ENCODE measurements at regions not wholly inside any gene's neighbourhood (a gene's known extent, or its start where the extent isn't known, plus 50 kb on each side); places are given as distances from the start of the nearest gene placed in this dataset.

GRCh38 chr5:93252165-93252564 lies 328.9 kb downstream of the NR2F1-AS1 start:
- Histone ChIP-seq H3K4me1 (ENCODE audit: control insufficient read depth in 2 of 2, insufficient read depth in 1 of 2, low read depth in 1 of 2, low read length in 2 of 2) (peaks cover 7 to 15% of the 10 kb centered on the region in 2 donors), H3K27me3 (ENCODE audit: control insufficient read depth in 3 of 3, insufficient read depth in 3 of 3, low read depth in 1 of 3, low read length in 3 of 3) (no peaks in the 10 kb centered on the region), H3K36me3 (replicated peaks in 1 of 2; ENCODE audit: control insufficient read depth in 2 of 2, insufficient read depth in 2 of 2, low read length in 2 of 2) (no peaks in the 10 kb centered on the region), H3K23ac (ENCODE audit: low read depth, low read length, poor library complexity) (no peak overlapping the region), H3K4me3 (ENCODE audit: low read length in 2 of 2) (no peak overlapping the region), H2BK120ac (ENCODE audit: low read depth, low read length) (no peak overlapping the region), H3K79me1 (ENCODE audit: low read depth, low read length) (no peaks in the 10 kb centered on the region), H3K4me2 (ENCODE audit: insufficient read depth, low read length, poor library complexity, severe bottlenecking) (no peak overlapping the region), H3K9me3 (replicated peaks in 1 of 2; ENCODE audit: control insufficient read depth in 2 of 2, insufficient read depth in 1 of 2, low read depth in 1 of 2, low read length in 2 of 2) (no peaks in the 10 kb centered on the region), H3K14ac (ENCODE audit: low read length) (no peak overlapping the region), H2BK12ac (ENCODE audit: low read length) (no peak overlapping the region), H2AK5ac (ENCODE audit: low read depth, low read length) (no peak overlapping the region), H2AFZ (ENCODE audit: low read length) (no peak overlapping the region), H3K27ac (replicated peaks; ENCODE audit: low read length) (no peak overlapping the region), H3K4ac (ENCODE audit: low read length) (no peak overlapping the region), H4K91ac (ENCODE audit: low read depth, low read length, poor library complexity) (no peak overlapping the region), H2BK5ac (ENCODE audit: low read length) (no peak overlapping the region), H3K18ac (ENCODE audit: low read length) (no peak overlapping the region), H4K8ac (ENCODE audit: low read depth, low read length) (no peak overlapping the region), H3K9ac (ENCODE audit: low read depth, low read length, poor library complexity) (no peak overlapping the region), H2BK15ac (ENCODE audit: low read length) (no peak overlapping the region)
- DNase-seq (ENCODE audit: low spot score) = no peak
- no CpG with 5 or more reads among the region's 4 CpGs for WGBS, 2 donors (ENCODE audit: extremely low coverage in 2 of 2, insufficient read length in 2 of 2, insufficient replicate concordance in 1 of 2)

- Histone ChIP-seq H3K4me1 (ENCODE audit: control insufficient read depth in 2 of 2, insufficient read depth in 1 of 2, low read depth in 1 of 2, low read length in 2 of 2) (peaks cover 8 to 23% of the 10 kb centered on the region in 2 donors), H3K9me3 (replicated peaks in 1 of 2; ENCODE audit: control insufficient read depth in 2 of 2, insufficient read depth in 1 of 2, low read depth in 1 of 2, low read length in 2 of 2) (no peaks in the 10 kb centered on the region), H3K79me1 (ENCODE audit: low read depth, low read length) (no peaks in the 10 kb centered on the region), H2BK12ac (ENCODE audit: low read length) (no peak overlapping the region), H2AK5ac (ENCODE audit: low read depth, low read length) (no peak overlapping the region), H3K18ac (ENCODE audit: low read length) (no peak overlapping the region), H4K91ac (ENCODE audit: low read depth, low read length, poor library complexity) (no peak overlapping the region), H4K8ac (ENCODE audit: low read depth, low read length) (no peak overlapping the region), H3K36me3 (replicated peaks in 1 of 2; ENCODE audit: control insufficient read depth in 2 of 2, insufficient read depth in 2 of 2, low read length in 2 of 2) (no peaks in the 10 kb centered on the region), H3K4ac (ENCODE audit: low read length) (no peak overlapping the region), H2BK15ac (ENCODE audit: low read length) (no peak overlapping the region), H3K14ac (ENCODE audit: low read length) (no peak overlapping the region), H3K9ac (ENCODE audit: low read depth, low read length, poor library complexity) (no peak overlapping the region), H2AFZ (ENCODE audit: low read length) (no peak overlapping the region), H3K27ac (replicated peaks; ENCODE audit: low read length) (no peak overlapping the region), H3K4me3 (ENCODE audit: low read length in 2 of 2) (no peak overlapping the region), H3K4me2 (ENCODE audit: insufficient read depth, low read length, poor library complexity, severe bottlenecking) (no peak overlapping the region), H3K27me3 (ENCODE audit: control insufficient read depth in 3 of 3, insufficient read depth in 3 of 3, low read depth in 1 of 3, low read length in 3 of 3) (no peaks in the 10 kb centered on the region), H3K23ac (ENCODE audit: low read depth, low read length, poor library complexity) (no peak overlapping the region), H2BK120ac (ENCODE audit: low read depth, low read length) (no peak overlapping the region), H2BK5ac (ENCODE audit: low read length) (no peak overlapping the region)
- WGBS, 2 donors (ENCODE audit: extremely low coverage in 2 of 2, insufficient read length in 2 of 2, insufficient replicate concordance in 1 of 2) = no CpG with 5 or more reads among the region's 2 CpGs
- no peak for DNase-seq (ENCODE audit: low spot score)
These were observed 329.7 kb downstream of the NR2F1-AS1 start for GRCh38 chr5:93251347-93251746.

DNA sequence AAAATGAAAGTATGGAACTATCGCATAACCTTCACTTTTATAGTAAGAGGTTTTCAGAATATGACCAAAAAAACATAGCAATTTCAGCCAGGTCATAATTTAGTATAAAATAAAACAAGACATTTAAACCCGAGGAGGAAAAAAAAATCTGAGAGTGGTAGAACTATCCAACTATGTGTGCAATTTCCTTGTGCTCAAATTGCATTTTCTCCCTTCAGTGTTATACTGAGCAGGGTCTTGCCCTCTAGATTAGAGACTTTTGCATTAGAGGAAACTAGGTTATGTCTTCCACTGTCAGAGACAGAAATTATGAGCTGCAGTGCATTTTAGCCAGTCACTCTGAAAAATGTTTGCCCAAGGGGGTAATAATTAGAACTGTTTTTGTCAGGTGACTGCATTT lies 330.6 kb downstream of the NR2F1-AS1 start:
- no peak for DNase-seq (ENCODE audit: low spot score)
- Histone ChIP-seq H3K4me2 (ENCODE audit: insufficient read depth, low read length, poor library complexity, severe bottlenecking) (no peak overlapping the region), H3K23ac (ENCODE audit: low read depth, low read length, poor library complexity) (no peak overlapping the region), H2BK120ac (ENCODE audit: low read depth, low read length) (no peak overlapping the region), H3K4me3 (ENCODE audit: low read length in 2 of 2) (no peak overlapping the region), H3K4me1 (ENCODE audit: control insufficient read depth in 2 of 2, insufficient read depth in 1 of 2, low read depth in 1 of 2, low read length in 2 of 2) (peaks cover 10 to 25% of the 10 kb centered on the region in 2 donors), H3K27me3 (ENCODE audit: control insufficient read depth in 3 of 3, insufficient read depth in 3 of 3, low read depth in 1 of 3, low read length in 3 of 3) (no peaks in the 10 kb centered on the region), H2AFZ (ENCODE audit: low read length) (no peak overlapping the region), H2AK5ac (ENCODE audit: low read depth, low read length) (no peak overlapping the region), H2BK5ac (ENCODE audit: low read length) (no peak overlapping the region), H2BK15ac (ENCODE audit: low read length) (no peak overlapping the region), H3K27ac (replicated peaks; ENCODE audit: low read length) (no peak overlapping the region), H3K79me1 (ENCODE audit: low read depth, low read length) (no peaks in the 10 kb centered on the region), H3K14ac (ENCODE audit: low read length) (no peak overlapping the region), H3K9ac (ENCODE audit: low read depth, low read length, poor library complexity) (no peak overlapping the region), H4K91ac (ENCODE audit: low read depth, low read length, poor library complexity) (no peak overlapping the region), H2BK12ac (ENCODE audit: low read length) (no peak overlapping the region), H3K36me3 (replicated peaks in 1 of 2; ENCODE audit: control insufficient read depth in 2 of 2, insufficient read depth in 2 of 2, low read length in 2 of 2) (no peaks in the 10 kb centered on the region), H3K9me3 (replicated peaks in 1 of 2; ENCODE audit: control insufficient read depth in 2 of 2, insufficient read depth in 1 of 2, low read depth in 1 of 2, low read length in 2 of 2) (no peaks in the 10 kb centered on the region), H4K8ac (ENCODE audit: low read depth, low read length) (no peak overlapping the region), H3K4ac (ENCODE audit: low read length) (no peak overlapping the region), H3K18ac (ENCODE audit: low read length) (no peak overlapping the region)
- WGBS, 2 donors (ENCODE audit: extremely low coverage in 2 of 2, insufficient read length in 2 of 2, insufficient replicate concordance in 1 of 2) = no CpG with 5 or more reads among the region's 2 CpGs

DNA sequence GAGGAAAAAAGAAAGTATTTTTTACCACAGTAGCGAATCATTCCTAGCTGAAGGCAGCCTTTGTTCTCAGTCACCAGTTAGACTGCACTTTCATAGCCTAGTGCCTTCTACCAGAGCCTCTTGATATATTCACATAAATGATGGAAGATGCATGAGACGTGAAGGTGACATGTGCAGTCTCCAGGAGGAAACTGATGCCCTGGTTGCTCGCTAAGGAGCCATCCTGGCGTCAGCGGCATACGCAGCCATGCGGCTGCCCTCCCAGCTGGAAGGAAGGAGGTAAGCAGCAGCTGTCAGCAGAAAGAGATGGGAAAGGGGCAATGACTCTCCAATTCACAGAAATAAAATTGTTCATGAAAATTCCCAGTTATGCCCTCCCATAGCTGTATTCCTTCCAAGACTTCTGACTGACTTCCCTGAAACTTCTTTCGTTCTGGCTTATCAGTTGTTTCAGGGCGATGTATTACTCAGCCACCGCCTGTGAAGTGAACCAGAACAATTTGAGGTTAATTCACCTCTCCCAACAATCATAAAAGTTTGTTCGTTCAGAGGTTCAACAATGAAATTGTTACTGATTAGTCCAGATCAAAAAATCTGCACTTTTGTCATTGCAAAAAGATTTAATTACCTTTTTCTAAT lies 331.2 kb downstream of the NR2F1-AS1 start:
- no peak overlapping the region for H2BK12ac ChIP-seq (ENCODE audit: low read length)
- DNase-seq (ENCODE audit: low spot score) = no peak
- no peak overlapping the region for H4K8ac ChIP-seq (ENCODE audit: low read depth, low read length)
- H2AFZ ChIP-seq (ENCODE audit: low read length) = peak overlapping the region; percentile 58
- H2AK5ac ChIP-seq (ENCODE audit: low read depth, low read length) = no peak overlapping the region
- no peak overlapping the region for H3K4me2 ChIP-seq (ENCODE audit: insufficient read depth, low read length, poor library complexity, severe bottlenecking)
- no peak overlapping the region for H2BK15ac ChIP-seq (ENCODE audit: low read length)
- H2BK5ac ChIP-seq (ENCODE audit: low read length) = no peak overlapping the region
- no peaks in the 10 kb centered on the region for H3K79me1 ChIP-seq (ENCODE audit: low read depth, low read length)
- H3K23ac ChIP-seq (ENCODE audit: low read depth, low read length, poor library complexity) = no peak overlapping the region
- peak overlapping the region; percentile 14 for H3K9ac ChIP-seq (ENCODE audit: low read depth, low read length, poor library complexity)
- no peak overlapping the region for H3K14ac ChIP-seq (ENCODE audit: low read length)
- no peaks in the 10 kb centered on the region for H3K9me3 ChIP-seq (replicated peaks in 1 of 2; ENCODE audit: control insufficient read depth in 2 of 2, insufficient read depth in 1 of 2, low read depth in 1 of 2, low read length in 2 of 2)
- no peaks in the 10 kb centered on the region for H3K27me3 ChIP-seq (ENCODE audit: control insufficient read depth in 3 of 3, insufficient read depth in 3 of 3, low read depth in 1 of 3, low read length in 3 of 3)
- no peak overlapping the region for H4K91ac ChIP-seq (ENCODE audit: low read depth, low read length, poor library complexity)
- H3K36me3 ChIP-seq (replicated peaks in 1 of 2; ENCODE audit: control insufficient read depth in 2 of 2, insufficient read depth in 2 of 2, low read length in 2 of 2) = no peaks in the 10 kb centered on the region
- peak overlapping the region; percentile 74 for H3K18ac ChIP-seq (ENCODE audit: low read length)
- H3K4me3 ChIP-seq (ENCODE audit: low read length in 2 of 2) = no peak overlapping the region
- H3K4me1 ChIP-seq (ENCODE audit: control insufficient read depth in 2 of 2, insufficient read depth in 1 of 2, low read depth in 1 of 2, low read length in 2 of 2) = peaks cover 12 to 25% of the 10 kb centered on the region in 2 donors
- no peak overlapping the region for H3K27ac ChIP-seq (replicated peaks; ENCODE audit: low read length)
- H2BK120ac ChIP-seq (ENCODE audit: low read depth, low read length) = no peak overlapping the region
- WGBS, 2 donors (ENCODE audit: extremely low coverage in 2 of 2, insufficient read length in 2 of 2, insufficient replicate concordance in 1 of 2) = no CpG with 5 or more reads among the region's 11 CpGs
- H3K4ac ChIP-seq (ENCODE audit: low read length) = no peak overlapping the region

All from neuronal stem cell (in vitro differentiated cells).